Lower leg skin (tissue), 4 donors: ENCODE measurements at regions not wholly inside any gene's neighbourhood (a gene's known extent, or its start where the extent isn't known, plus 50 kb on each side); places are given as distances from the start of the nearest gene placed in this dataset.
"Not testable (repeated sequence)": the region's sequence is repeated elsewhere in the genome, so short reads cannot be mapped to it uniquely, and the experiment has no call there.

Source experiments
- DNase-seq, 2 donors: peaks; one replicate each; pipeline ENCODE4 v3.0.0-alpha.2; 2019; ENCODE audit warnings: low spot score in 2 of 2
- H3K4me3 ChIP-seq: fragments of 200-600 bp; sonication (generic); 2 replicates; pipeline ENCODE4 v1.5.1; 2017; ENCODE audit warnings: mild to moderate bottlenecking, low read depth; ENCODE audit not compliant: poor library complexity, severe bottlenecking
- POLR2A ChIP-seq, 2 donors: fragments of 450-650 bp; IDR thresholded peaks; one replicate each; pipeline ENCODE4 v1.6.1; 2016 to 2017; ENCODE audit warnings: antibody characterized with exemption in 2 of 2, mild to moderate bottlenecking in 1 of 2, moderate library complexity in 1 of 2
- WGBS, 2 donors: methylation state at CpG; one replicate each; pipeline ENCODE4 v1.1.5; 2018; 5-methylcytosine and 5-hydroxymethylcytosine counted together
- intact Hi-C: fragments of 100-400 bp; cut with DNase I; formaldehyde crosslinking; loops from one replicate; pipeline ENCODE4 v1.15.0; 2023; ENCODE audit warnings: low total_unique reads
- TF ChIP-seq, protein P1 (sequence below), 3 donors: fragments of 450-650 bp; IDR thresholded peaks; one replicate each; pipeline ENCODE4 v1.5.1; 2016; ENCODE audit warnings: antibody characterized with exemption in 3 of 3, mild to moderate bottlenecking in 3 of 3, moderate library complexity in 2 of 3

DNA sequence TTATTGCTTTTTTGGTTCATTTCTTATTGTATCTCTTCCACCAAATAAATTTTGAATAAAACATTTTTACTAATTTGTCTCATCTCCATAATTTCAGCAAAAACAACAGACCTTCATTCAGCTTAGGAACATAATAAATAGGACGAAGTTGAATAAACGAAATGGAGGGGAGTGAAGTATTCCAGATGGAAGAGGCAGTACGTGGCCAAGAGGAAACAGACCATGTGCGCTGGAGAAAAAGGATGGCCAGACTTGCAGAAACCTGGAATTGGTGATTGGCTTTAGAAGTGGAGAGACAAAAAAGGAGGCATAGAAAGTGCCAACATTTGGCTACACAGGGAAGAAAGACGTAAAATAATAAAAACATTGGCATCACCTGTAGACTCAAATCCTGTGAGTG, 113.5 kb downstream of the USP22 start:
- DNase-seq = no peak
- intact Hi-C loops = no loop called here
- TF ChIP-seq, protein P1, sequence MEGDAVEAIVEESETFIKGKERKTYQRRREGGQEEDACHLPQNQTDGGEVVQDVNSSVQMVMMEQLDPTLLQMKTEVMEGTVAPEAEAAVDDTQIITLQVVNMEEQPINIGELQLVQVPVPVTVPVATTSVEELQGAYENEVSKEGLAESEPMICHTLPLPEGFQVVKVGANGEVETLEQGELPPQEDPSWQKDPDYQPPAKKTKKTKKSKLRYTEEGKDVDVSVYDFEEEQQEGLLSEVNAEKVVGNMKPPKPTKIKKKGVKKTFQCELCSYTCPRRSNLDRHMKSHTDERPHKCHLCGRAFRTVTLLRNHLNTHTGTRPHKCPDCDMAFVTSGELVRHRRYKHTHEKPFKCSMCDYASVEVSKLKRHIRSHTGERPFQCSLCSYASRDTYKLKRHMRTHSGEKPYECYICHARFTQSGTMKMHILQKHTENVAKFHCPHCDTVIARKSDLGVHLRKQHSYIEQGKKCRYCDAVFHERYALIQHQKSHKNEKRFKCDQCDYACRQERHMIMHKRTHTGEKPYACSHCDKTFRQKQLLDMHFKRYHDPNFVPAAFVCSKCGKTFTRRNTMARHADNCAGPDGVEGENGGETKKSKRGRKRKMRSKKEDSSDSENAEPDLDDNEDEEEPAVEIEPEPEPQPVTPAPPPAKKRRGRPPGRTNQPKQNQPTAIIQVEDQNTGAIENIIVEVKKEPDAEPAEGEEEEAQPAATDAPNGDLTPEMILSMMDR (IDR thresholded peaks at IDR 0.05) = no peak
- no peak for TF ChIP-seq POLR2A (IDR thresholded peaks at IDR 0.05)
- 86% methylated on average over 5 of the region's 5 CpGs for WGBS, 2 donors
- no peak overlapping the region for H3K4me3 ChIP-seq

- intact Hi-C loops = no loop called here
- DNase-seq = no peak
- H3K4me3 ChIP-seq = no peak overlapping the region
- TF ChIP-seq, protein P1 (IDR thresholded peaks at IDR 0.05) = no peak
- TF ChIP-seq POLR2A (IDR thresholded peaks at IDR 0.05) = no peak
- 70 to 72% methylated on average over 5 of the region's 5 CpGs for WGBS, 2 donors
Measured at GRCh38 chr17:20930081-20930760, 112.6 kb downstream of the USP22 start.

- 95 to 100% methylated on average over 3 of the region's 3 CpGs for WGBS, 2 donors
- intact Hi-C loops, DNase-seq, H3K4me3 ChIP-seq: not testable (repeated sequence)
Measured at GRCh38 chr17:20933040-20933439, 109.8 kb downstream of the USP22 start.

- intact Hi-C loops = no loop called here
- no peak overlapping the region for H3K4me3 ChIP-seq
- TF ChIP-seq, protein P1 (IDR thresholded peaks at IDR 0.05) = no peak
- no peak for TF ChIP-seq POLR2A (IDR thresholded peaks at IDR 0.05)
- no peak for DNase-seq
Measured at GRCh38 chr17:20934288-20934687, 108.5 kb downstream of the USP22 start.

DNA sequence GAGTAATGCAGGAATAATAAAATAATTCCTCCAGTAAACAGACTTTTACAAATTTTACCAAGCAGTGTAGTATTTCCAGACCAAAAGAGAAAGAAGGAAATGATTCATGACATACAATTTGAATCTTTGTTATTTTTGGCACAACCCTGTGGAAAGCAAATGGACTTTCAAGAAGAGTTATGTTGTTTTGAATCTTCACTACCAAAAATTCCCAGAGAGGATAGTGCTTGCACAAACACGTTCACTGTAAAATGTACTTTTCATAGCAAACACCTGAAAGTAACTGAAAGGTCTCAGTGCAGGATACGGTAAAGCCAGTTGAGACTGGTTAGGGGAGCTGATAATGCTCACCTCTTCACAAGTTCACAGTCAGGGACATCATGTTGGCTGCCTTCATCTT, 107.1 kb downstream of the USP22 start:
- intact Hi-C loops = no loop called here
- WGBS, 2 donors = 3 to 20% methylated on average over 2 of the region's 2 CpGs
- no peak for DNase-seq
- TF ChIP-seq POLR2A (IDR thresholded peaks at IDR 0.05) = no peak
- TF ChIP-seq, protein P1 (IDR thresholded peaks at IDR 0.05) = no peak
- H3K4me3 ChIP-seq = no peak overlapping the region

DNA sequence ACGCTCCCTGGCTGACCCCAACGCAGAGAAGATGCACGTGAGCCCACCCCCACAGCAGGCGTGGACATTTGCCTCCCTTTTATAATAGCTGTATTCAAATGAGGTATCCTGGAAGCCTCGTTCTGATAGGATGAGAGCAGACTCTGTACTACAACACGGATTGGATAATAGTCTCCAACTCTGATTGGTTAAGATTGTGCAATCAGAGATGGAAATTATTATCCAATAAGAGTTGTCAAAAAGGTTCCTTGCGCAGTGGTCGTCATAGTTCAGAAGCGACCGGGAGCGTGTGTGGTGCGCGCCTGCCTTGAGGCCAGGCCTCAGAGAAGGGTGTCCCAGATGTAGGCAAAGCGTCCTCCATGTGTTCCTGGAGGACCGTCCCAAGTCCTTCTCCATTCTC, 104.6 kb downstream of the USP22 start:
- H3K4me3 ChIP-seq = no peak overlapping the region
- TF ChIP-seq POLR2A (IDR thresholded peaks at IDR 0.05) = no peak
- TF ChIP-seq, protein P1 (IDR thresholded peaks at IDR 0.05) = no peak
- DNase-seq = no peak
- intact Hi-C loops = no loop called here
- WGBS, 2 donors = 94 to 96% methylated on average over 15 of the region's 15 CpGs
